ENCODE measurements at regions not wholly inside any gene's neighbourhood (a gene's known extent, or its start where the extent isn't known, plus 50 kb on each side); places are given as distances from the start of the nearest gene placed in this dataset.
A peak's percentile ranks its signal among the peaks of the same experiment; 100 is the strongest.

DNA sequence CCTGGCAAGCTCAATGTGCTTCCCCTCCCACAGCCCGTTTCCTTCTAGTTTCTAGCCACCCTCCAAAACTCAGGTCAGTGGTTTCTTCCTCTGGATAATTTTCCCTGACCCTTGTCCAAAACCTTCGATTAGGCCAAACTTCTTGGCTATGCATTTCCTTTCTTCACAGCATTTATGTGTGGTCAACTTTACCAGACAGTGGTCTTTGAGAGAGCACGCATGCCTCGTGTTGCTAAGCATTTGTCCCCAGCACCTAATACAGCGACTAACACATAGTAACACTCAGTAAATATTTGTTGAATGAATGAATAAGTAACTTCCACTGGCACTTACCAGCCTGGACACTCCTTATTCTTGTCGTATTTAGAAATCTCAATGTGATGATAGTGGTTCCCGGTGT is 610.7 kb downstream of the PLPP3 start:
- DNase-seq = no peak

DNA sequence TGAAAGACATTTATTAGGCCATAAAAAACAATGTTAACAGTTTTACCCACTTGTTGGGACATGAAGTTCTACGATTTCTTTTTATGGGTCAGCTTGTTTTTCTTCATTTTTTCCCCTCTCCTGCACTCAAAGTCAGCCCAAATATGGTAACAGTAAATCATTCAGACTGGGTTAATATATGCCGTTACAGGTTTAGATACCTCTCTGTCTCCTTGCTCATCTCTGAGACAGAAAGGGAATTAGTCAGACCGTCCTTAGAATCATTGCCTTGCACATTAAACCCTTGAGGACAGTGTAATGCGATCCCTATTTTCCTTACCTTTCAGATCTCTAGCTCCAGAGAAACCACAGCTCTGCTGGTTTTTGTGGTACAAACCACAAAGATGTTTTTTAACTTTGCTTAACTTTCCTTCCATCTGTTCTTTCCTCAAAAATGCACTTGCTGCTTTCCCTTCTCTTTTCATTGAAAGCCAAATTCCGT is 613.3 kb downstream of the PLPP3 start:
- no peak for DNase-seq

DNA sequence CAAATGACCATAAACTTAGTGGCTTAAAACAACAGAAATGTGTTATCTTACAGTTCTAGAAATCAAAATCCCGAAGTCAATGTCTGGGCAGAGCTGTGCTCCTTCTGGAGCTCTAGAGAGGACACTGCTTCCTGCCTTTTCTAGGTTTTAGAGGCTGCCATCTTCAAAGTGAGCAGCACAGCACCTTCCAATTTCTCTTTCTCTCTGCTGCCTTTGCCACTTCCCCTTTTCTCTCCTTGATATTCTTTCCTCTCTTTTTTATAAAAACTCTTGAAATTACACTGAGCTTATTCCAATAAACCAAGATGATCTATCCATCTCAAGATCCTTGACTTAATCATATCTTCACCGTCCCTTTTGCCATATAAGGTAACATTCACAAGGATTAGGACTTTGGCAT is 616.9 kb downstream of the PLPP3 start:
- DNase-seq = no peak

DNA sequence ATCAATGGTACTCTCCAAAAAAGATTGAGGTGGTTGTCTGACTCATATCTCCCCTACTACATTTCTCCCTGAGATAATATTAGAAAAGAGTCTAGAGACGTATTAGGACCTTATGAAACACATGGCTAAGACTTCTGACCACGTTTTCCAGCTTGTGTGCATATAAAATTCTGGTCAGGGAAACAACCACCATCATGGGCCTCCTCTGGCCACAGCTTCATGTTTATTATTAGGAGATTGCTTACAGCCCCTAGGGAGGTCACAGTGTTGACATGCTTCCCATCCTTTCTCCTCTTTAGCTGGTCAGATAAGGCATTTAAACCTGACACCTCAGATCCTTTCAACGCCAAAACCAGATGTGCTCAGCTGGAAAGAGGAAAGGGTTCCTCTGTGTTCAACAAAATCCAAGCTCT is 620.2 kb downstream of the PLPP3 start:
- DNase-seq = peak; percentile 46

DNA sequence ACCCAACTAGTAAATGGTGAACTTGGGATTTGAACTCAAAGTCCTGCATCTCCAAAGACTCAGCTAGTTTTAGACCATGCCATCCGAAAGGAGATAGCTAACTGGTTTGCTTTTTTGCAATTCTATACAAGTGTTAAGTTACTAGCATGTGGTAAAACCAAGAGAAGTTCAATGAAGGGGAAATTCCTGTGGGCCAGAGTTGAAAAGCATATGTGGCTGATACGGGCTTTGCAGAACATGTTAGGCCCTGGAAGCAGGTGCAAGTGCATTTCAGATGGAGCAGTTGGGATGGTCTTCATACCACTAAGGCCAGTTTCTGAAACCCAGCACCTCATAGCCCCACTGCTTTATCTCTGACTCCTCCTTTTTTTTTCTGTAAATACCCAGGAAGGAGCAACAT is 620.9 kb downstream of the PLPP3 start:
- DNase-seq = no peak

DNA sequence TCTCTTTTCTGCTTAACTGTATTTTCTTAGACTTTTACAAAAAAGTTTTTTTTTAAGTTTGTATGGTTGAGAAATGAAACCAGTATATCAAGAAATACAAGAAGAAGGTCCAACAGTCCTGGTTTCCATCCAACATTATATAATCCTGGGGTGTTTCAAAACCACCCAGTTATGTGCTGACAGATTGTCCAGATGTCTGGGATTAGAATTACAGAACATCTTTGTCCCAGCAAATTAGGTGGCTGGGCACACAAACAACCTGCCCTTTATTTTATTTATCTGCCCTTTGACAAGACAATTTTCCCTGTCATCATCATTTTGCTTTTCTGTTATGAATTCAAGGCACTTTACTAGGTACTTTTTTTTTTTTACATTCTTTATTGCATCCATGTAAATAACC is 622.1 kb downstream of the PLPP3 start:
- DNase-seq = peak; percentile 39

DNA sequence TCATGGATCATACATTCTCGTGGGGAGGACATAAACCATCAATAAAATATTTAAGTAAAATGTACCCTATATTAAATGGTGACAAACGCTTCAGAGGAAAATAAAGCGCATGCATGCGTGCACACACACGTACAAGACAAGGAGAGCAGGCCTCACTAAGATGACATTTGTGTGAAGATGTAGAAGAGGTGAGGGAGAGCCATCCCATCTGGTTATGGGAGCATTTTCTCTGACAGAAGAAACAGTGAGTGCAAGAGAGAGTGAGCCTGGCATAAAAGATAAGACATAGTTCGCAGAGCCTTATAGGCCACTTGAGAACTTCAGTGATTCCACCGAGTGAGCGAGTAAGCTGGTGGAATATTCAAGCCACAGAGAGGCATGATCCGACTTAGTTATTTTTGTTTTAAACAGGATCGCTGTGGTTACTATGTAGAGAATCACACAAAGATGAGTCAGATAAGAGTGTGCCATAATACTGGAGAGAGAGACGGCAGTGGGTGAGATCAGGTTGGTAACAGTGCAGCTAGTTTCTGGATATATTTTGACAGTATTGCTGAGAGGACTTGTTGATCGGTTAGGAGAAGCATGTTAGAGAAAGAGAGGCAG is 624.2 kb downstream of the PLPP3 start:
- DNase-seq = no peak

DNA sequence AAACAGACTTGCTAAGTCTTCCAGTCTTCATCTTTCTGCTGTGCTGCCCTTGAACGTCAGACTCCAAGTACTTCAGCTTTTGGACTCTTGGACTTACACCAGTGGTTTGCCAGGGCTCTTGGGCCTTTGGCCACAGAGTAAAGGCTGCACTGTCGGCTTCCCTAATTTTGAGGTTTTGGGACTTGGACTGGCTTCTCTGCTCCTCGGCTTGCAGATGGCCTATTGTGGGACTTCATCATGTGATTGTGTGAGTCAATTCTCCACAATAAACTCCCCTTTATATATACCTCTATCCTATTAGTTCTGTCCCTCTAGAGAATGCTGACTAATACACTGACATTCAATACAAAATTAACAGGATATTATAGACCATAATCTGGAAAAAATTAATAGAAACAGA is 628.1 kb downstream of the PLPP3 start:
- DNase-seq = no peak

DNA sequence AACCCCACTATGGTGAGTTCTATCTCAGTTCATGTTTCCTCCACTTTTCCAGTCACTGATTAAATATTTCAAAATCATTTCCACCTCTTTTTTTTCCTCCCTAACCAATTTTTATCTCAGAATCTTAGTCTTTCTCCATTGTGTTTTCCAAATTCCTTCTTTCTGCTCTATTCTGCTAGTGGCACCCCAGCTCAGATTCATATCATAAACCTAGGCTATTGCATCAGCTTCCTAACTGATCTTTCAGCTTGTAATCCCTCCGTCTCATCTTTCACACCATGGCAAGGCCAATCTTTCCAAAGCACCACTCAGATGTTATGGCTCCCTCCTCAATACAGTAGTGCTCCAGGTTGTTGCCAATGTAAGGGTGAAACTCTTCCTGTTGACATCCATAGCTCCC is 631.9 kb downstream of the PLPP3 start:
- no peak for DNase-seq

DNA sequence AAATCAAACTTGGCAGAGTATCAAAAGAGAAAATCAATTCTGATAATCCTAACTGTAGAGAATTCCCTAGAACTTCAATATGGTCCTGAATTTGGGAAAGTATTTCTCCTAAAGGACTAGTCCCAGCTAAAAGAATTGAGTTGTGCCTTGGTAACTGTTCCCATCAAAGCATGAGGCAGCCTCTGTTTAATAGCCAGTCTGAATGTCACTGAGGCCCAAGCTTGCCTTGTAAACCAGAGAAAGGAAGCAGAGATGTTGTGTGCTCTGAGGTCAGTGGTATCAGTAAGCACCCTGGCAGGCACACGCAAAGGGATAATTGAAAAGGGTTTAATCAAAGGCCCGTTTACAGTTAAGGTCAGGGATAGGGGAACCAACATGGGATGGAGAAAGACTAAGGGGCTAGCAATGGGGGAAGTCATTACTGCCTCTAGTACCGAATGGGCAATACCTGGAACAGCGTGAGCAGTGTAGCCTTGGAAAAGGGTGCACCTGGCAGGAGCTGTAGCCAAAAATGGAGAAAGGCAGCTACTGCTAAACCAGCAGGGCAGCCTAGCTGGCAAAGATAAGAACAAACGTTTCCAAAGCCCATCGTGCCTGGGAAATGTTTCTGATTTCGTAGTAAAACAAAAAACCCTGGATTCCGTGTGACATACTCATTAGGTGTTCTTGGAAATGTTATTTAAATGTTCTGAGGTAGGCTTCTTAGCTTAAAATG is 635.5 kb downstream of the PLPP3 start:
- DNase-seq = no peak

DNA sequence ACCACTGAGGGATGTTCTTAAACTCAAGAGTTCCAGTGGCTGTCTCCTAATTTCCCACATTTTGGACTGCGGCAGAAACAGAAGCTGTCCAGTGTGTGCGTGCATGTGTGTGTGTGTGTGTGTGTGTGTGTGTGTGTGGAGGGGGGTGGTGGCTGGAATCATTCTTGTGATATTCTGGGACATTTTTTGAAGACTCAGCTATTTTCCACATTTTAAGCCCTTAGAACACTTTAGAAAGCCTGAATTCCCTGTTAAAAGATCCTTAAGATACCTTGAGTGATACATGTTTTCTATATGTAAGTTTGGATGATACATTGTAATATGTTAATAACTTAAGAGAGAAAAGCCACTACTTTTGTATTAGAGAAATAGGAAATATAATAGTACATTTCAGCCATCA is 636.4 kb downstream of the PLPP3 start:
- no peak for DNase-seq

DNA sequence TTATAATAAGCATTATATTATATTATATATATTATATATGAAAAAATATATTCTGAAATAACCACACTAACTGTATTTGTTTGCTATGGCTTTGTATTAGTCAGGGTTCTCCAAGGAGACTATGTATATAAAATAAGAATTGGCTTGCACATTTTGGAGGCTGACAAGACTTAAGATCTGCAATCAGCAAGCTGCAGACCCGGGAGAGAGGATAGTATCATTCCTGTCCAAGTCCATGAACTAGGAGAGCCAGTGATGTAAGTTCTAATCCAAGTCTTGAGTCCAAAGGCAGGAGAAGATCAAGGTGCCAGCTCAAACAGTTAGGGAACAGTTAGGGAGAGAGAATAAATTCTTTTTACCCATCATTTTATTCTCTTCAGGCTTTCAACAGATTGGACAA is 639.5 kb downstream of the PLPP3 start:
- DNase-seq = no peak

DNA sequence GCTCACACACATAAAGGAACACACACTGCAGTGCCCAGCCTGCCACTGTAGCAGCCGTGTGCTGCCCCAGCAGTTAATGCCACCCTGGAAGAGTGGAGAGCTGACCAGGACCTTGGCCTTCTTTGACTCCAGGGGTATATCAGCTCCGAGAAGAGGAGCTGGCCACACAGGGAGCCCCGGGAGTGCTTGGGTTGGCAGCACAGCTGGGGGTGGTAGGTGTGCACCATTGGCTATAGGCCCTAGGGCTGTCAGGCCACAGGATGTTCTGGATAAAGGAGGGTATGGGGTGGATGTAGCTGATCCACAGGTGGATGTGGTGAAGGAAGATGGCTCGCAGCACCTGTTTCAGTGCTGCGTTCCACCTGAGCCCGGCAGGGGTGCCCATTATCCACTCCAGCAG is 640.5 kb downstream of the PLPP3 start:
- DNase-seq = no peak

DNA sequence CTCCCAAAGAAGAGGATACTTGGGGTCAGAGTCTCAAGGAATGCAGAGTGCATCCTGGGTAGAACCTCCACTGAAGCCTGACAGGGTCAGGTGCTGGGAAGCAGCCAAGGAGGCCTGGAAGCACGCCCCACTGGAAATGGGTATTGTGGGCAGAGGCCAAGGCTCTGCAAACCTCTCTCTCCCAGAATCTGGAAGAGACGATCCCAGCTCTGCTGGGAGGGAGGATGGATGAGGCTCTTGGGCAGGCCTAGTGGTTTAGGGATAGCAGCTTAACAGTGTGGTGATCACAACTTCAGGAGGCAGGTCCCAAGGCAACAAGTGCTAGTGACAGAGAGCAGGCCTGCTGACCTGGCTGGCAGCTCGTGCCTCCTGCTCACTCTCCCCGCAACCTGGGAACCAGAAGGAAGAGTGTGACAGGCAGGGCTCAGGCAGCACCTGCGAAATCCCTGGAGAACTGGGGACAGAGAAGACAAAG is 641.0 kb downstream of the PLPP3 start:
- peak; percentile 34 for DNase-seq

DNA sequence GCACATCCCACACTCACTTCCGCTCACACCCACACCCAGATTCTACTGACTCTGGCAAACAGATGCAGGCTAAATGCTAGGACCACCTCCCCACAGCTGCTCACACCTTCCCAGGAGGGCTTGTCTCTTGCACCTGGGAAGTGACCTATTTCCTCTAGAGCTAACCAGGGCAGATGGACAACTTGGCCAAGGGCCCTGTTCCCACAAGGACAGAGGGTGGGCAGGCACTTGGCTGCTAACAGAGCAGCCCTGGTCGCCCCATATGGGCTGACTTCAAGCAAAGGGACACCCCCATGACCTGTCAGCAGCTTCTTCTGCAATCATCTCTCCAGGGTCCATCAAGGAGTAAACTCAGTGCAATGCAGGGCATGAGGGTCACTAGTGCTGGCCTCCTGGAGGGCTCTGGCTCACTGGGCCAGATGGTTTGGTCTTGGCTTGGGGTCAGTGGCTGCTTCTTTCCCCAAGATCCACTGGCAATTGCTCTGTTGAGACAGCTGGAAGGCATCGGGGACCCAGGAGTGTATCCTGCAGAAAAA is 641.5 kb downstream of the PLPP3 start:
- DNase-seq = no peak

DNA sequence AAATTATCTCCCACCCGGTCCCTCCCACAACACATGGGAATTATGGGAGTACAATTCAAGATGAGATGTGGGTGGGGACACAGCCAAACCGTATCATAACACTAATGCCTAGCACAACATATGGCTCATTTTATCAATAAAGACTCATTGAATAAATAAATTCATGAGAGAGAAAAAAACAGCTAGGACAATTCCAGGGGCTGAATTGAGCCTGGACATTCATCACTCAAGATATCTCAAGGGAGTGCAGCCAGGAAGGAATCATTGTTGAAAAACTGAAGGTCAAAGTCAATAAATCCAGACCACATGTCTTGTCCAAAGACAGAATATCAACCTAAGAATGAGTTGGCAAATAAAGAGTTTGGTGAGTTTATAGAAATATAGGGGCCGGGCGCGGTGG is 644.1 kb downstream of the PLPP3 start:
- no peak for DNase-seq

DNA sequence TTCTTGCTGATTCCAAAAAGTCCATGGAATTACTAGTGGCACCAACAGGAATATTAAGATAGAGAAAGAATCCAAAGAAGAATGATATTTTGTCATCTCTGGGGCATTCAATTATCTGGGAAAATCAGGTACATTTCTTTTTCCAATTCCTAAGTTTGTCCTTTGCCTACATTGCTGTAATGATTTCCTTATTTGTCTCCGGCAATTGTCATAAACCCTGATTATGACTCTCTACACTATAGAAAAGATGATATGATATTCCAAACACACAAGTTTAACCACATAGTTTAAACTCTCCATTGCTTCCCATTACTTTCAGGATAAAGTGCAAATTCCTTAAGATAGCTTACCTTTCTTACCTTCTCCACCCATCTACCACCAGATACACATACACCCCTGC is 647.0 kb downstream of the PLPP3 start:
- DNase-seq = no peak

DNA sequence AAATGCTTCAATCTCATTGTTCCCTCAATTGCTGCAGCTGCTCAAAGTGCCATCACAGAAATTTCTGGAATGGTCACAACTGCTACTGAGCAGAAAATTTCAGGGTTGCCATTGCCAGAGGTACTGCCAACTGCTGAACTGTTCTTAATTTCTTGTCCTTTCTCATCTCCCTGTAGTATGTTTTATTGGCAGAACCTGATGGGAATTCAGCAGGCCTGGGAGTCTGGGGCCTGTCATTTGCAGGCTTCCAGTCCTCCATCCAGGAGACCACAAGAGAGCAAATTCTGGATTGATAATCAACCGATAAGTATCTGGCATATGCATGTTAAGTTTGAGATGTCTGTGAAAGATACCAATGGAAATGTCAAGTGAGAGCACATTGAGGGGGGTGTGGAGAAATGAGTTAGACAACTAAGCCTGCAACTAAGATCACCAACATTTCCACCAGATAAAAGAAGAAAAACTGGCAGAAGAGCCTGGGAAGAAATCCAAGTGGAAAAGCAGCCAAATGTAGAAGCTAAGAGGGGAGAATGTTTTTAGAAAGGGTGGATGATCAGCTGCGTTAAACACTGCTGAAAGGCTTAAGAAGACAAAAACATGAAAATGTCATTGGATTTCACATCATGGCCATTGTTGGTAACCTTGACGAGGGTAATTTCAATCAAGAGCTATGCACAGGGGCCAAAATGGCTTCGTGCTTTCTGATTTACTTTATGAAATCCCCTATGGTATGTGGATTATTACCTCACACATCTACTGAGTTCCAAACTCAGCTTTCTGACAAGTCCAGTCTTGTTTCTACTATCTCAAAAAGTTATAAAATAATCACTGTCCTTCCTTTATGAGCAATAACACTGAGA is 648.1 kb downstream of the PLPP3 start:
- peak; percentile 96 for DNase-seq

DNA sequence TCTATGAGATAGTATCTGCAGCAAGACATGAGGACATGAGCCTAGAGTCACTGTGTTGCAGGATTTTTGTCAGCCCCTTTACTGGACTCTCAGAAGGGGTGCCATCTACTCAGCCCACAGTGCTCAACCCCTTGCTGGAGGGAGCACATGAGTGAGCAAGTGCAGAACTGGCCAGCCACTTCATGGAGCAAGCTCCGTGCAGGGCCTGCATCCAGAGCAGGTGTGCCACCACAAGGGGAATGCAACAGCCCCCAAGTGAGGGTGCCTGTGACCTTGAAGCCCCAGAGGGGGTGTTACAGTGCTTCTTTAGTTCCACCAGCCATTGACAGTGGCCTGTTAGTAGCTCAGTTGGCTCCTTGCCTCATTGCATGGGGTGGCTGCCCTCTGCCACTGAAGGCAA is 649.7 kb downstream of the PLPP3 start:
- no peak for DNase-seq

DNA sequence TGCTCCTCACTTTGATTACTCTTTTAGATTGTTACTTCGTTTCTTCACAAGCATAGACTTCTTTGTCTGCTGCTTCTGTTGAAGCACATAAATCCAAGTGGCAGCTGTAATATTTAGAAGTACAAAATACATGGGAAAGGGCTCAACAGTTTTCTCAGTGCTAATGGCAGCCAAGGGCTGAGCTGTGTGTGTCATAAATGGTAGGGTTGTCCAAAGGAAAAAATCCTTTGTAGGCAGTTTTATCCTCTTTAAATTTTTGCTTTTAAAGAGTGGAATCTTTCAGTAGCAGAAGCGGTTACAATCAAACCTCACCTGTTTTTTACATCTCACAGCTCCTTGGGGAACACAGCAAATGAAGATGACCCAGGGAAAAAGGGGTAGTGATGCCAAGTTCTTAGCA is 650.8 kb downstream of the PLPP3 start:
- DNase-seq = no peak

DNA sequence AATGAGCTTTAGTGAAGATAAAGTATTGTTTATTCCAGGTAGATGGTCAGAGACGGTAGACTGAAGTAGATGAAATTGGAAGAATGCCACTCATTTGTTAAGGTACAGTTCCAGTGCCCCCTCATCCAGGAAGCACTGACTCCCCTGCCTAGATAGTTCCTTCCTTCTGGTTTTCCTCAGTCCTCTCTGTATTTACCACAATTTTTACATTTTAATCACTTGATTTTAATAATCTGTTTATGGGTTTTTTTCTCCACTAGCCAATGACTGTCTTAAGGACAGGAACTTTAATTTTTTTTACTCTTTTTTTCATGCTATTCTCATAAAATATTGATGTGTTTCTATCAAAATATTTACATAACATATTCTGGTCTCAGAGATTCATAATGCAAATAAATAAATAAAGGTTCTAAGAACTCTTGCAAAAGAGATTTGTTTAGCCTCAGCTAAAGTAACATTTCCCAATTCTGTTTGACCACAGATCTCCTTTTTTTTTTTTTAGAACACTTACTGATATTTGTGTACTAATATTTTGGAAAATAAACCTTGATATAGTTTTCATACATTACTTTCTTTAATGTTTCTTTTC is 651.6 kb downstream of the PLPP3 start:
- no peak for DNase-seq

DNA sequence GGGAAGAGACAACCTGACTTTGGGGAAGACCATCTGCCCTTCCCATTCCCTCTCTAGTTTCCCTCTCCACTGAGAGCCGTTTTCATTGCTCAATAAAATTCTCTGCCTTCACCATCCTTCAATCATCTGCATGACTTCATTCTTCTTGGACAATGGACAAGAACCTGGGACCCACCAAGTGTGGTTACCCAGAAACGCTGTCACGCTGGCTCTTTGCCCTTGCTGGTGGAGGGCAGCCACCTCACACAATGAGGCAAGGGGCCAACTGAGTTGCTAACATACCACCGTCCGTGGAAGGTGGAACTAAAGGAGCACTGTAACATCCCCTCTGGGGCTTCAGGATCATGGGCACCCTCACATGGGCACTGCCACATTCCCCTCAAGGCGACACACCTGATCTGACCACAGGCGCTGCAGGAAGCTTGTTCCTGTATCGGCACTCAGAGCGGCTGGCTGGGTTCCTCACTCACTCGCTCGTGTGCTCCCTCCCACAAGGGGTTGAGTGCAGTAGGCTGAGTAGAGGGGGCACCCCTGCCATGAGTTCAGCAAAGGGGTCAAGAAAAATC is 652.4 kb downstream of the PLPP3 start:
- DNase-seq = no peak
